DND-41 (cell line): ENCODE measurements at regions not wholly inside any gene's neighbourhood (a gene's known extent, or its start where the extent isn't known, plus 50 kb on each side); places are given as distances from the start of the nearest gene placed in this dataset.

Experiments used
- EZH2 ChIP-seq: IDR thresholded peaks from 3 replicates; pipeline ENCODE4 v1.6.1; 2012; ENCODE audit warnings: borderline replicate concordance, low read depth, mild to moderate bottlenecking, moderate library complexity, low read length, inconsistent platforms; ENCODE audit not compliant: severe bottlenecking
- TF ChIP-seq, protein P1 (sequence below): IDR thresholded peaks from 2 replicates; pipeline ENCODE4 v1.5.1; 2012; ENCODE audit warnings: borderline replicate concordance, low read length, moderate library complexity, mild to moderate bottlenecking; ENCODE audit not compliant: poor library complexity, severe bottlenecking; ENCODE audit errors: extremely low read depth

DNA sequence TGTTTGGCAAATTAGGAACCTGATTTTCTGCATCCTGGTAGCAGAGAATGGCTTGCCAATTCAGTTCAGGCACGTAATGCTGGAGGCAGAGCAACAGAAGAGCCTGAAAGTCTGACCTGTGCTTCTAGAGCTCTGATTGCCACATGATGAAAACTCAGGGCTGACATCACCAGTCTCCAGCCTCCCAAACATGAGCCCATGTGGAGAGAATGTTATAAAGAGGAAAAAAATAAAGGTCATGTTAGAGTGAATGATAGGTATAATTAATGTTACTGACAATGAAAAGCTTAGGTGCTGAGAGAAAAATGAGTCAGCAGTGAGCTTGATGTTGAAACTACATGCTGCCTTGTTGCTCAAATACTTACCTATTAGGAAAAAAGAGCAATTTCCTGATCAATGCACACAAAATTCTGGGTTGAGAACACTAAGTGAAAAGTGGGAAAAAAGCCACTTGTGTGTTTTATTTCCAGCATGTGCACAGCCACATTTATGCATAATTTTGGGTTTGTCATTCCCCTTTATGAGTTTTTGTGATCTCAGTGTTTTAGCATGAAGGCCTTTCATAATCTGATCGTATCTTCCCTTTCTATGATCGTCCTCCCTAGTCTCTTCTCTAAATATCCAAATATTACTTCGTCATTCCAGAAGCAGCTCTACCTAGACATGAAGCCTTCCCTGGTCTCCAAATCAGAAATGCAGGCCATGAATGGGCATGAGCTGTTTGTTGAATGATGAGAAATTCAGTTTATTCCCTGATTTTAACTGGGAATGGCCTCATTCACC lies 113.3 kb upstream of the CPEB2 start:
- TF ChIP-seq, protein P1, sequence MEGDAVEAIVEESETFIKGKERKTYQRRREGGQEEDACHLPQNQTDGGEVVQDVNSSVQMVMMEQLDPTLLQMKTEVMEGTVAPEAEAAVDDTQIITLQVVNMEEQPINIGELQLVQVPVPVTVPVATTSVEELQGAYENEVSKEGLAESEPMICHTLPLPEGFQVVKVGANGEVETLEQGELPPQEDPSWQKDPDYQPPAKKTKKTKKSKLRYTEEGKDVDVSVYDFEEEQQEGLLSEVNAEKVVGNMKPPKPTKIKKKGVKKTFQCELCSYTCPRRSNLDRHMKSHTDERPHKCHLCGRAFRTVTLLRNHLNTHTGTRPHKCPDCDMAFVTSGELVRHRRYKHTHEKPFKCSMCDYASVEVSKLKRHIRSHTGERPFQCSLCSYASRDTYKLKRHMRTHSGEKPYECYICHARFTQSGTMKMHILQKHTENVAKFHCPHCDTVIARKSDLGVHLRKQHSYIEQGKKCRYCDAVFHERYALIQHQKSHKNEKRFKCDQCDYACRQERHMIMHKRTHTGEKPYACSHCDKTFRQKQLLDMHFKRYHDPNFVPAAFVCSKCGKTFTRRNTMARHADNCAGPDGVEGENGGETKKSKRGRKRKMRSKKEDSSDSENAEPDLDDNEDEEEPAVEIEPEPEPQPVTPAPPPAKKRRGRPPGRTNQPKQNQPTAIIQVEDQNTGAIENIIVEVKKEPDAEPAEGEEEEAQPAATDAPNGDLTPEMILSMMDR = no peak
- no peak for TF ChIP-seq EZH2
